ENCODE measurements at regions not wholly inside any gene's neighbourhood (a gene's known extent, or its start where the extent isn't known, plus 50 kb on each side); places are given as distances from the start of the nearest gene placed in this dataset.

GRCh38 chr15:77732514-77733335 lies 100.0 kb upstream of the LINGO1 start:
- DNase-seq (ENCODE audit: low read depth): no peak

GRCh38 chr15:77731945-77732344 lies 99.2 kb upstream of the LINGO1 start:
- no peak for DNase-seq (ENCODE audit: low read depth)

- no peak for DNase-seq (ENCODE audit: low read depth)
These were observed 98.4 kb upstream of the LINGO1 start for GRCh38 chr15:77731067-77731466.

DNA sequence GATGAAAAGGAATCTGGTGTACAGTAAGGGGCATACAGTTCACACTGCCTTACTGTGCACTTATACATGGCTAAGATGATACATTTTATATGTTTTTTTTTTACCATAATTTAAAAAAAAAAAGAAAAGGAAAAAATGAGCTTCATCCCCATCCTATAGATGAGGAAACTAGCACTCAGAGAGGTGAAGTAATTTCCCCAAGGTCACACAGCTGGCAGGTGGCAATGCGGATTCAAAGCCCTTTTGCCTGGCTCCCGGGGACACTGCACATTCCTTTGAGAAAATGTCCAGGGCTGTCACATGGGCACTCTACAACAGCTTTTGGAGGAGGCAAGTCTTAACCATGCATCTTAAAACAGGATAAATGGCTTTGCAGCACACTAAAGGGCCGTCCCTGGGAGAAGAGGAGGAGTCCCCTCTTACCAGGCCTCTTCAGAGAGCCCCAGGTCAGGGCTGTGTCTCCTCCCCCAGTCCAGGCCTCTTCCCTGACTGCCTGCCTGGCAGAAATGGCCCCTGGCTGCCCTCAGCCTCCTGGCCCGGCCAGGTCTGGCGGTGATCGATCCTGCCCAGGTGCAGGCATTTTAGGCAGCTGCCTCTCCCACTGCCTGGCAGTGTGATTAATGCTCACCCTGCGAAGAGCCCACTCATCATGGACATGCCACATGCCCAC lies 95.1 kb upstream of the LINGO1 start:
- no peak for DNase-seq (ENCODE audit: low read depth)

GRCh38 chr15:77724715-77725114 lies 92.0 kb upstream of the LINGO1 start:
- DNase-seq (ENCODE audit: low read depth): no peak

- no peak for DNase-seq (ENCODE audit: low read depth)
These were observed 91.0 kb upstream of the LINGO1 start for GRCh38 chr15:77723756-77724155.

DNA sequence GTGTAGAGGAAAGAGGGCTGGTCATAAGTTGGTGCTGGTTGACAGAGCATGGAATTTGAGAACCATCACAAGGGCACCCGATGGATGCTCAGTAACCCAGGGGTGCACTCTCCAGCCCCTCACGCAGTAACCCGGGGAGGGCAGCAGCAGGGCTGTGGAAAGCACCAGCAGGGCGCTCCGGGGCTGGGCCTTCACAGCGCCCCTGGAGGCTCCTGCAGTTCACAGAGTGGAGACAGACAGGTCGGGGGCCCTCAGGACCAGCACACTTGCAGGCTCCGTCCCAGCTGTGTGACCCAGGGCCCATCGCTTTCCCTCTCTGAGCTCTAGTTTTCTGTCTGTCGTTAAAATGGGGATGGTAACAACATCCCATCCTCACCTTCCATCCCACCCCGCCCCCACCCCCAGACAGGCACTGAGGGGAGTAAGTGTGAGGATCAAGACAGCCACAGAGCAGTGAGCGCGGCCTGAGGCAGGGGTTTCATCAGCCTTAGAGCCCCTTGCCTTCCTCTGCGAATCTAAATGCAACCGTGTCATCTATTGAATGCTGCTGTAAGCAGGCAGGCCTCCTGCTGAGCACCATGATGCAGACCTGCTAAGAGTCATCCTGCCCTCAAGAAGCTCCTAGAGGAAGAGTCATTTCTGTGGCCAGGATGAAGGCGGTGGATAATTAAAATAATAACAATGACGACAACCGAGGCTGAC lies 90.2 kb upstream of the LINGO1 start:
- no peak for DNase-seq (ENCODE audit: low read depth)

DNA sequence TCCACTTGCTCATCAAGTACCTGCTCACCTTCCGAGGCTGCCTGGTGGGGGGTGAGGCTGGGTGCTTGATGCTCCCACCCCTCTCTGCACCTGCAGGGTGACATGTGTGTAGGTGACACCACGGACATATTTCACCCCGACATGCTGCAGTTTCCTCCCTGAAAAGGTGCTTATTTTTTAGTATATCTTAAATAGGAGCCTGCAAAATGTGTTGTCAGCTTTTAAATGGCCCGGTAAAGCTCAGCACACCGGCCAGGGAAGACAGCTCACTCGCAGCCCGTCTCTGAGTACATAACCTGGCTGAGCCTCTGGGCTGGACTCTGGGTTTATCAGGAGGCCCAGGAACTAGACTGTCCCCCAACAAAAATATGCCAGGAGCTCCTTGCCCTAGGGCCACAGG lies 89.3 kb upstream of the LINGO1 start:
- no peak for DNase-seq (ENCODE audit: low read depth)

- no peak for DNase-seq (ENCODE audit: low read depth)
These were observed 87.9 kb upstream of the LINGO1 start for GRCh38 chr15:77720655-77721054.

DNA sequence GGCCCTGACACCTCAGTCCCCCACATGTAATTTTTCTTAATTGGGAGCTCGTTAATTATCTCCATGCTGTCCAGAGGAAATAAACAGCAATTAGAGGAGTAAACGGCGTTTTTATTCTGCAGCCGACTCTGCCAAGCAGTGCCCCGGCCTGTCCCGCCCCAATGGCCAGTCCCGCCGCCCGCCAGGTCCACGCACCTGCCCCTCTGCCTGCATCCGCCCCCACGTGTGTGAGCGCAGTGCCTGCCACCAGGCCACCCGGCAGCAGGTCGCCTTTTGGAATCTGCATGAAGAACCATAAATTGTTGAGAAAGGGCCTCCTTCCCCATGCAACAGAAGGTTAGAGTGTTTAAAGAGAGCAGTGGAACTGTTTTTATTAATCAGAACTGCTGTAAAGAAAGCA lies 87.5 kb upstream of the LINGO1 start:
- no peak for DNase-seq (ENCODE audit: low read depth)

DNA sequence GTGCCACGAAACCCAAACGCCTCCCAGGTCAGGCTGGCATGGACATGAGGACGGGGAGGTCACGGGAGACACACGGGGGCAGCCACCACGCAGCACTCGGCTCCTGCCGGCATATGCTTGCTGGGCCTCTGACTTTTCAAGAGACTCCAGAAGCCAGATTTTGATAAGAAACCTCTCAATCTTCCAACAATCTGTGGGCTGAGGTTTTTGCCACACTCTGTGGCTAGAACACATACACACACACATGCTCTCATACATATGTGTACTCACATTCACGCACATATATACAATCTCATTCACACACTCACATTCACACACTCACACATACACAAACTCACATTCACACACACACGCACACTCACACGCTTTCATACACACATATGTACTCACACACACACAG lies 86.7 kb upstream of the LINGO1 start:
- DNase-seq (ENCODE audit: low read depth): no peak

- DNase-seq (ENCODE audit: low read depth): no peak
These were observed 84.8 kb upstream of the LINGO1 start for GRCh38 chr15:77717333-77717990.

- DNase-seq (ENCODE audit: low read depth): no peak
These were observed 84.1 kb upstream of the LINGO1 start for GRCh38 chr15:77716632-77717332.

- no peak for DNase-seq (ENCODE audit: low read depth)
These were observed 83.1 kb upstream of the LINGO1 start for GRCh38 chr15:77715860-77716259.

- DNase-seq (ENCODE audit: low read depth): no peak
These were observed 82.3 kb upstream of the LINGO1 start for GRCh38 chr15:77715051-77715450.

- DNase-seq (ENCODE audit: low read depth): no peak
These were observed 81.8 kb upstream of the LINGO1 start for GRCh38 chr15:77714555-77714954.

DNA sequence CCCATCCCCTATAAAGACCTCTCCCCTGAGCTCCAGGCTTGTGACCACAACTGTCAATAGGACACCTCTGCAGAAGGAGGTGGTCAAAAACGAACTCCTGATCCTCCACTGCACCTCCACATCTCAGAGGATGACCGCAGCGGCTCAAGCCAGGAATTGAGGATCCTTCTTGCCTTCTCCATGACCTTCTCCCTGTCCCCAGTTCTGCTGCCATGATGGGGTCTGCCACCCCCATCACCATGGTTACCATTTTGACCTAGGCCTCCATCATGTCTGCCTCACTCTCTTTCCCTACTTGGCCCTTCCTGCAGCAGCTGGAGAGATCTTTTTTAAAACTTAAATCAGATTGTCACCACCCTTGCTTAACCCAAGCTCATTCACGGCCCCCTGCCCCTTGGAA lies 81.3 kb upstream of the LINGO1 start:
- DNase-seq (ENCODE audit: low read depth): no peak

DNA sequence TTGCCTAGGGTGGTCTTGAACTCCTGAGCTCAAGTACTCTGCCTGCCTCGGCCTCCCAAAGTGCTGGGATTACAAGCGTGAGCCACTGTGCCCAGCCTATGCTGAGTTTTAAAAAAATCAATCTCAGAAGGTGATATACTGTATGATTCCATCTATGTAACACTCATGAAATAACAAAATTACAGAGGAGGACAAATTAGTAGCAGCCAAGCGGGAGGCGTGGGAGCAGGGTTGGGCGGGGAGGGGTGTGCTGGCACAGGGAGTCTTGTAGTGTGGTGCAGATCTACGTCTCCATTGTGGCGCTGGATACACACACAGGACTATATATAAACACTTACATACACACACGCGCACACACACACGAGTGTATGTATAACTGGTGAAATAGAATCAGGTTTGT lies 80.6 kb upstream of the LINGO1 start:
- DNase-seq (ENCODE audit: low read depth): no peak

GRCh38 chr15:77712438-77712837 lies 79.7 kb upstream of the LINGO1 start:
- DNase-seq (ENCODE audit: low read depth): no peak

DNA sequence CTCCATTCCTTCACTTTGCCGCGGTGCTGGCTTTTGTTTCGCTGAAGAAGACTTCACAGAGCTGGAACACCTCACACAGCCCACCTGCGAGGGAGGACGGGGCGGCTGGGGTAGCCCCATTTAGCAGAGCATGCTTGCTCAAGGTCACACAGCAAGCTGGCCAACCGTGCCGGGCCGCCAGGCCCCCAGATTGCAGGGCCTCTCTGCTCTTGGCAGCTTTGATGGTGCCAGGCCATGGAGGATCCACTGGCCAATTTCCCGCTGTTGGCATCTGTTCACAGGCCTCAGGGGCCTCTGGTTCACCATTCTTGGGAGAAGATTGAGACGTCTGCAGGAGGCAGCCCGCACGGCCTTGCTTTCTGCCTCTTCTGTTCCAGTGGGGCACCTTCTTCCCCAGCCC lies 77.9 kb upstream of the LINGO1 start:
- no peak for DNase-seq (ENCODE audit: low read depth)

DNA sequence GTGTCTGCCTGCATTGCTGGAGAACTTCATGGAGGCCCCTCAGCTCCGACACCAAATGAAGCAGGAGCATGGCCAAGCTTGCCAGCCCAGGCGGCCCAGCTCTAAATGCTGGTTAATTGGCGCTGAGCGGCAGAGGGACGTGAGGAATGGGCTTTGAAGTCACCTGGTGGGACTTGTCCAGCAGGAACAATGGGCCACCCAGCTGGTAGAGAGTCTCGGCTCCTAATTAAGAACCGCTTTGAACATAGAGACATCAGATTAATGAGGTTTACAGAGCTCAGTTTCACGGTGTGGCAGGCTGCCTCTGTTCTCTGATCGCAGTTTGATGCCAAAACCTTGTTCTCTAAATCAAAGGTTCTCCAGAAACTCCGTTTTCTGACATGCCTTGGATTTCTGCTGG lies 77.5 kb upstream of the LINGO1 start:
- no peak for DNase-seq (ENCODE audit: low read depth)
